ENCODE measurements at regions not wholly inside any gene's neighbourhood (a gene's known extent, or its start where the extent isn't known, plus 50 kb on each side); places are given as distances from the start of the nearest gene placed in this dataset.
A peak's percentile ranks its signal among the peaks of the same experiment; 100 is the strongest.

- no peak for DNase-seq (ENCODE audit: low read depth)
- no peak overlapping the region for H3K4me3 ChIP-seq (ENCODE audit: control insufficient read depth, low read depth, low read length)
- TF ChIP-seq CTCF (conservative IDR thresholded peaks at IDR 0.05; ENCODE audit: control insufficient read depth, insufficient read depth, low read depth, low read length) = no peak
These were observed 148.0 kb upstream of the SPTLC3 start for GRCh38 chr20:12860619-12861247.

GRCh38 chr20:12869669-12870068 is 139.1 kb upstream of the SPTLC3 start:
- no peak overlapping the region for H3K4me3 ChIP-seq (ENCODE audit: control insufficient read depth, low read depth, low read length)
- no peak for DNase-seq (ENCODE audit: low read depth)
- no peak for TF ChIP-seq CTCF (conservative IDR thresholded peaks at IDR 0.05; ENCODE audit: control insufficient read depth, insufficient read depth, low read depth, low read length)

- no peak for DNase-seq (ENCODE audit: low read depth)
- TF ChIP-seq CTCF (conservative IDR thresholded peaks at IDR 0.05; ENCODE audit: control insufficient read depth, insufficient read depth, low read depth, low read length) = no peak
- no peak overlapping the region for H3K4me3 ChIP-seq (ENCODE audit: control insufficient read depth, low read depth, low read length)
These were observed 138.2 kb upstream of the SPTLC3 start for GRCh38 chr20:12870588-12870987.

- DNase-seq (ENCODE audit: low read depth) = no peak
- no peak overlapping the region for H3K4me3 ChIP-seq (ENCODE audit: control insufficient read depth, low read depth, low read length)
- no peak for TF ChIP-seq CTCF (conservative IDR thresholded peaks at IDR 0.05; ENCODE audit: control insufficient read depth, insufficient read depth, low read depth, low read length)
These were observed 133.8 kb upstream of the SPTLC3 start for GRCh38 chr20:12874933-12875332.

- DNase-seq (ENCODE audit: low read depth) = no peak
- no peak for TF ChIP-seq CTCF (conservative IDR thresholded peaks at IDR 0.05; ENCODE audit: control insufficient read depth, insufficient read depth, low read depth, low read length)
- H3K4me3 ChIP-seq (ENCODE audit: control insufficient read depth, low read depth, low read length) = no peak overlapping the region
These were observed 133.3 kb upstream of the SPTLC3 start for GRCh38 chr20:12875510-12875909.

GRCh38 chr20:12882832-12883506 is 125.8 kb upstream of the SPTLC3 start:
- no peak overlapping the region for H3K4me3 ChIP-seq (ENCODE audit: control insufficient read depth, low read depth, low read length)
- peak; percentile 54 for DNase-seq (ENCODE audit: low read depth)
- no peak for TF ChIP-seq CTCF (conservative IDR thresholded peaks at IDR 0.05; ENCODE audit: control insufficient read depth, insufficient read depth, low read depth, low read length)
